SU-DHL-6 (cell line): ENCODE measurements at regions not wholly inside any gene's neighbourhood (a gene's known extent, or its start where the extent isn't known, plus 50 kb on each side); places are given as distances from the start of the nearest gene placed in this dataset.

Experiments
- H2AFZ ChIP-seq: fragments of 200-600 bp; sonication (generic); 2 replicates; pipeline ENCODE4 v1.6.1; 2014; ENCODE audit warnings: low read depth, mild to moderate bottlenecking, moderate library complexity, mixed read lengths, antibody characterized with exemption, low read length; ENCODE audit not compliant: severe bottlenecking
- H3F3A ChIP-seq: fragments of 200-600 bp; shearing (Covaris generic); 2 replicates; pipeline ENCODE4 v1.6.0; 2016; ENCODE audit warnings: antibody characterized with exemption, mild to moderate bottlenecking; ENCODE audit not compliant: insufficient read depth
- H3K27ac ChIP-seq: fragments of 200-600 bp; sonication (generic); 2 replicates; pipeline ENCODE4 v1.5.1; 2016; ENCODE audit warnings: low read depth, mild to moderate bottlenecking, low read length, moderate library complexity, mixed read lengths
- H3K27me3 ChIP-seq: fragments of 200-600 bp; sonication (generic), shearing (Covaris generic); 2 replicates; pipeline ENCODE4 v1.6.0; 2014; ENCODE audit warnings: mild to moderate bottlenecking, low read length
- H3K36me3 ChIP-seq: fragments of 200-600 bp; sonication (generic); 2 replicates; pipeline ENCODE4 v1.6.1; 2014; ENCODE audit warnings: mild to moderate bottlenecking, low read length, mixed read lengths
- H3K4me2 ChIP-seq: fragments of 300-600, 200-600 bp; shearing (Covaris generic), sonication (generic); 2 replicates; pipeline ENCODE4 v1.6.0; 2014; ENCODE audit warnings: low read length, low read depth, mild to moderate bottlenecking; ENCODE audit not compliant: poor library complexity, severe bottlenecking
- H3K4me3 ChIP-seq: fragments of 200-600 bp; sonication (generic); 2 replicates; pipeline ENCODE4 v1.5.1; 2014; ENCODE audit warnings: antibody characterized with exemption, low read length, mild to moderate bottlenecking, mixed read lengths; ENCODE audit not compliant: insufficient read depth, poor library complexity, severe bottlenecking
- H3K79me2 ChIP-seq: fragments of 200-600 bp; sonication (generic); 2 replicates; pipeline ENCODE4 v1.6.1; 2014; ENCODE audit warnings: mild to moderate bottlenecking, low read length, moderate library complexity; ENCODE audit not compliant: insufficient read depth
- H3K9ac ChIP-seq: fragments of 200-600 bp; sonication (generic); 2 replicates; pipeline ENCODE4 v1.7.0; 2014; ENCODE audit warnings: mild to moderate bottlenecking, low read length
- H3K9me2 ChIP-seq: fragments of 200-600 bp; sonication (generic); replicated peaks from 2 replicates; pipeline ENCODE4 v1.6.1; 2014; ENCODE audit warnings: low read length; ENCODE audit not compliant: insufficient read depth
- H3K9me3 ChIP-seq: fragments of 200-600 bp; sonication (generic); 2 replicates; pipeline ENCODE4 v1.6.1; 2014; ENCODE audit warnings: low read length, mixed read lengths; ENCODE audit not compliant: insufficient read depth
- H4K20me1 ChIP-seq: fragments of 200-600 bp; sonication (generic); 2 replicates; pipeline ENCODE4 v1.6.1; 2014; ENCODE audit warnings: low read depth, mild to moderate bottlenecking, antibody characterized with exemption, low read length, moderate library complexity, mixed read lengths
- CTCF ChIP-seq: fragments of 200-600 bp; sonication (generic); IDR thresholded peaks from one replicate; pipeline ENCODE4 v1.5.1; 2017; ENCODE audit warnings: antibody characterized with exemption, mild to moderate bottlenecking, low read length, moderate library complexity; ENCODE audit not compliant: insufficient read depth, poor library complexity, severe bottlenecking
- EZH2phosphoT487 ChIP-seq: fragments of 200-600 bp; sonication (generic), shearing (Covaris generic); conservative IDR thresholded peaks from 2 replicates; pipeline ENCODE4 v1.6.1; 2018; ENCODE audit warnings: mild to moderate bottlenecking, antibody characterized with exemption, low read length, moderate library complexity, mixed read lengths

- no peaks in the 10 kb centered on the region for H3K9me3 ChIP-seq
- no peaks in the 10 kb centered on the region for H4K20me1 ChIP-seq
- no peaks in the 10 kb centered on the region for H3K36me3 ChIP-seq
- no peak overlapping the region for H3K4me2 ChIP-seq
- no peaks in the 10 kb centered on the region for H3K79me2 ChIP-seq
- H3K27ac ChIP-seq, result no peak overlapping the region
- no peaks in the 10 kb centered on the region for H3K27me3 ChIP-seq
- TF ChIP-seq EZH2phosphoT487 (no peak), CTCF (no peak)
- no peak overlapping the region for H3K4me3 ChIP-seq
- no peak overlapping the region for H2AFZ ChIP-seq
- H3K9ac ChIP-seq, result no peak overlapping the region
- H3F3A ChIP-seq, result no peaks in the 10 kb centered on the region
- H3K9me2 ChIP-seq, result no peaks in the 10 kb centered on the region
Measured at GRCh38 chr3:31103623-31104180, 209.2 kb upstream of the GADL1 start.

GRCh38 chr3:31105011-31105410, 210.6 kb upstream of the GADL1 start:
- no peaks in the 10 kb centered on the region for H3K9me2 ChIP-seq
- H3K79me2 ChIP-seq, result no peaks in the 10 kb centered on the region
- H3K27me3 ChIP-seq, result no peaks in the 10 kb centered on the region
- H3K9ac ChIP-seq, result no peak overlapping the region
- H3K9me3 ChIP-seq, result no peaks in the 10 kb centered on the region
- H2AFZ ChIP-seq, result no peak overlapping the region
- H3K27ac ChIP-seq, result no peak overlapping the region
- H3K36me3 ChIP-seq, result no peaks in the 10 kb centered on the region
- no peaks in the 10 kb centered on the region for H3F3A ChIP-seq
- no peak overlapping the region for H3K4me2 ChIP-seq
- H3K4me3 ChIP-seq, result no peak overlapping the region
- TF ChIP-seq CTCF (no peak), EZH2phosphoT487 (no peak)
- H4K20me1 ChIP-seq, result no peaks in the 10 kb centered on the region

- no peaks in the 10 kb centered on the region for H3K9me3 ChIP-seq
- H3K9me2 ChIP-seq, result no peaks in the 10 kb centered on the region
- H3K4me3 ChIP-seq, result no peak overlapping the region
- no peaks in the 10 kb centered on the region for H3K79me2 ChIP-seq
- H4K20me1 ChIP-seq, result no peaks in the 10 kb centered on the region
- TF ChIP-seq CTCF, result no peak
- H3K36me3 ChIP-seq, result no peaks in the 10 kb centered on the region
- H3K9ac ChIP-seq, result no peak overlapping the region
- no peak overlapping the region for H2AFZ ChIP-seq
- no peak overlapping the region for H3K4me2 ChIP-seq
- H3K27me3 ChIP-seq, result no peaks in the 10 kb centered on the region
- no peaks in the 10 kb centered on the region for H3F3A ChIP-seq
- no peak overlapping the region for H3K27ac ChIP-seq
Measured at GRCh38 chr3:31105438-31106077, 211.1 kb upstream of the GADL1 start.
